GM12874 (cell line): ENCODE measurements at regions not wholly inside any gene's neighbourhood (a gene's known extent, or its start where the extent isn't known, plus 50 kb on each side); places are given as distances from the start of the nearest gene placed in this dataset.

ENCODE experiments used
- CTCF ChIP-seq: IDR thresholded peaks from 2 replicates; pipeline ENCODE4 v1.5.1; 2011; ENCODE audit warnings: low read depth, mild to moderate bottlenecking, control low read depth, low read length, moderate library complexity; ENCODE audit not compliant: insufficient read depth

DNA sequence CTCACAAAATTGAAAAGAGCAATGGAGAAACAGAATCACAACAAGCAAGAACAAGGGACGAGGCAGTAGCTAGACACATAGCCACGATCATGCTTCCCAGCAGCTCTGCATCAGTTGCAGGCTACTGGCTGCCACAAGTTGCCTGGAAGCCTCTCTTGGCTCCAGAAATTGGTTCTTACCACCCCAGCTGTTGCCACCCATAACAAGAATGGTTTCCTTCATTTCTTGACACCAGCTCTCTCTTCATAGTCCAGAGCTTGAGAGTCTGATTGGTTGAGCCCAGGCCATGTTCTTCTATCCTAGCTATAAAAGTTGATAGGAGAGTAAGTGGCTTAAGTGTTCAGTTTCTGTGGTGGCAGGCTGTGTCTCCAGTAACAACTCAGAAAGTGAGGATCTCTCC lies 210.7 kb upstream of the ANKRD55 start:
- no peak for TF ChIP-seq CTCF

- no peak for TF ChIP-seq CTCF
Observed at GRCh38 chr5:56440871-56441740, 208.0 kb upstream of the ANKRD55 start.

GRCh38 chr5:56434986-56435385 lies 201.9 kb upstream of the ANKRD55 start:
- no peak for TF ChIP-seq CTCF

- TF ChIP-seq CTCF: no peak
Observed at GRCh38 chr5:56433039-56433617, 200.0 kb upstream of the ANKRD55 start.

GRCh38 chr5:56432321-56432720 lies 199.2 kb upstream of the ANKRD55 start:
- TF ChIP-seq CTCF: no peak

- no peak for TF ChIP-seq CTCF
Observed at GRCh38 chr5:56430422-56430821, 197.3 kb upstream of the ANKRD55 start.

DNA sequence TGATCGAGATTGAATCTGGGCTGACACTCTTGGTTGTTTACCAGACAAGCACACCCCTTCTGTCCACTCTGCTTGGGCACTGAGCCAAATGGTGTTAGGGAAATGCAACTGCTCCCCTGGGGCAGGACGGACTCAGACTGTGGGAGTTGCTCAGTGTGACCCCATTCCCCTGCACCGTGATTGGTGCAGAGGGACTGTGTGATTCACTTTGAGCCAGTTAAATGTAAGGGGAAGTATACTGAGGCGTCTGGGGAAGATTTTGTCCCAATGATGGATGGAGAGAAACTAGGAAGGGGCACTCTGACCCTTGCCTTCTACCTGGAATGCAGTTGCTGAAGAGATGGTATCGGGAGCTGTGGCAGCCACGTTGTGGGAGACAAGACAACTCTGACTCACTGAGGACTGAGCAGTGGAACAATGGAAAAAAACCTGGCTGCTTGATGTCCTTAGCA lies 196.0 kb upstream of the ANKRD55 start:
- no peak for TF ChIP-seq CTCF
